Vagina (tissue), 2 donors: ENCODE measurements at regions not wholly inside any gene's neighbourhood (a gene's known extent, or its start where the extent isn't known, plus 50 kb on each side); places are given as distances from the start of the nearest gene placed in this dataset.

ENCODE experiments used
- DNase-seq, 2 donors: peaks; one replicate each; pipeline ENCODE4 v3.0.0-alpha.2; 2017; ENCODE audit errors: extremely low spot score in 2 of 2
- H3K27ac ChIP-seq: fragments of 200-600 bp; sonication (generic); one replicate; pipeline ENCODE4 v1.5.1; 2019
- H3K27me3 ChIP-seq: fragments of 200-600 bp; sonication (generic); one replicate; pipeline ENCODE4 v1.5.1; 2019
- H3K36me3 ChIP-seq, 2 donors: fragments of 200-600 bp; sonication (generic); one replicate each; pipeline ENCODE4 v1.5.1; 2017 to 2019
- H3K4me1 ChIP-seq: fragments of 200-600 bp; sonication (generic); one replicate; pipeline ENCODE4 v1.5.1; 2019
- H3K4me3 ChIP-seq, 2 donors: fragments of 200-600 bp; sonication (generic); 1 replicate in 1 of 2; 2 replicates in 1 of 2; pipeline ENCODE4 v1.5.1; 2016 to 2019
- H3K9me3 ChIP-seq: fragments of 200-600 bp; sonication (generic); one replicate; pipeline ENCODE4 v1.5.1; 2019
- CTCF ChIP-seq, 3 experiments: fragments of 450-650 bp in 2 of 3; fragments of 200-600 bp in 1 of 3; sonication (generic) in 1 of 3; IDR thresholded peaks; one replicate each; pipeline ENCODE4 v1.5.1; 2017 to 2019; ENCODE audit warnings: antibody characterized with exemption in 3 of 3, mild to moderate bottlenecking in 2 of 3, moderate library complexity in 2 of 3
- POLR2A ChIP-seq, 2 donors: fragments of 450-650 bp; IDR thresholded peaks; one replicate each; pipeline ENCODE4 v1.6.1; 2017; ENCODE audit warnings: antibody characterized with exemption in 2 of 2, mild to moderate bottlenecking in 2 of 2, moderate library complexity in 2 of 2
- POLR2AphosphoS5 ChIP-seq, 2 donors: sonication (generic); formaldehyde crosslinking; IDR thresholded peaks; one replicate each; pipeline ENCODE4 v1.9.0; 2017; ENCODE audit warnings: antibody characterized with exemption in 2 of 2, mild to moderate bottlenecking in 2 of 2, low read depth in 1 of 2; ENCODE audit not compliant: insufficient read depth in 1 of 2
- intact Hi-C: fragments of 100-400 bp; cut with DNase I; formaldehyde crosslinking; loops from one replicate; pipeline ENCODE4 v1.15.1; 2023

- intact Hi-C loops: no loop called here
- TF ChIP-seq CTCF (IDR thresholded peaks at IDR 0.05) (no peak), POLR2AphosphoS5 (IDR thresholded peaks at IDR 0.05; ENCODE audit: insufficient read depth in 1 of 2, low read depth in 1 of 2) (no peak), POLR2A (IDR thresholded peaks at IDR 0.05) (no peak)
- no peaks in the 10 kb centered on the region for H3K36me3 ChIP-seq
- H3K4me1 ChIP-seq: no peaks in the 10 kb centered on the region
- no peak for DNase-seq
- H3K27me3 ChIP-seq: no peaks in the 10 kb centered on the region
- no peak overlapping the region for H3K27ac ChIP-seq
- no peaks in the 10 kb centered on the region for H3K9me3 ChIP-seq
- no peak overlapping the region for H3K4me3 ChIP-seq
Measured at GRCh38 chr18:21183670-21184069, 58.4 kb upstream of the GREB1L start.

- Histone ChIP-seq H3K4me3 (no peak overlapping the region), H3K4me1 (no peaks in the 10 kb centered on the region), H3K27me3 (no peaks in the 10 kb centered on the region), H3K27ac (no peak overlapping the region), H3K36me3 (no peaks in the 10 kb centered on the region), H3K9me3 (no peaks in the 10 kb centered on the region)
- intact Hi-C loops: no loop called here
- TF ChIP-seq CTCF (IDR thresholded peaks at IDR 0.05) (no peak), POLR2A (IDR thresholded peaks at IDR 0.05) (no peak), POLR2AphosphoS5 (IDR thresholded peaks at IDR 0.05; ENCODE audit: insufficient read depth in 1 of 2, low read depth in 1 of 2) (no peak)
- no peak for DNase-seq
Measured at GRCh38 chr18:21184396-21184996, 57.5 kb upstream of the GREB1L start.

- no peaks in the 10 kb centered on the region for H3K36me3 ChIP-seq
- H3K4me1 ChIP-seq: no peaks in the 10 kb centered on the region
- DNase-seq: no peak
- no peak overlapping the region for H3K4me3 ChIP-seq
- TF ChIP-seq POLR2A (IDR thresholded peaks at IDR 0.05): no peak
- TF ChIP-seq CTCF (IDR thresholded peaks at IDR 0.05): no peak
- no peak for TF ChIP-seq POLR2AphosphoS5 (IDR thresholded peaks at IDR 0.05; ENCODE audit: insufficient read depth in 1 of 2, low read depth in 1 of 2)
- H3K27me3 ChIP-seq: no peaks in the 10 kb centered on the region
- H3K27ac ChIP-seq: no peak overlapping the region
- H3K9me3 ChIP-seq: no peaks in the 10 kb centered on the region
- intact Hi-C loops: no loop called here
Measured at GRCh38 chr18:21187886-21188285, 54.1 kb upstream of the GREB1L start.

- no peak for DNase-seq
- H3K4me3 ChIP-seq: no peak overlapping the region
- intact Hi-C loops: loop anchor here (10.0 kb wide), 1 partner anchor 253 kb away; no protein-coding TSS in a partner anchor
Measured at GRCh38 chr18:21191596-21192307, 50.3 kb upstream of the GREB1L start.

More at GRCh38 chr18:21191596-21192307, 50.3 kb upstream of the GREB1L start:
- Histone ChIP-seq H3K4me1 (no peaks in the 10 kb centered on the region), H3K27me3 (no peaks in the 10 kb centered on the region), H3K36me3 (no peaks in the 10 kb centered on the region), H3K9me3 (no peaks in the 10 kb centered on the region), H3K27ac (no peak overlapping the region)
- no peak for TF ChIP-seq POLR2A (IDR thresholded peaks at IDR 0.05)
- TF ChIP-seq CTCF (IDR thresholded peaks at IDR 0.05): no peak
- TF ChIP-seq POLR2AphosphoS5 (IDR thresholded peaks at IDR 0.05; ENCODE audit: insufficient read depth in 1 of 2, low read depth in 1 of 2): no peak
